Liver (tissue), 8 donors: ENCODE measurements at regions not wholly inside any gene's neighbourhood (a gene's known extent, or its start where the extent isn't known, plus 50 kb on each side); places are given as distances from the start of the nearest gene placed in this dataset.

Source experiments
- DNase-seq: peaks from one replicate; pipeline ENCODE4 v3.0.0-alpha.2; 2017; ENCODE audit warnings: low spot score
- H3K27ac ChIP-seq, 2 donors: one replicate each; pipeline ENCODE4 v1.7.0; 2013; ENCODE audit warnings: inconsistent platforms in 2 of 2, low read length in 2 of 2, control low read depth in 1 of 2, low read depth in 1 of 2, mild to moderate bottlenecking in 1 of 2
- H3K27me3 ChIP-seq, 4 donors: one replicate each; pipeline versions ENCODE4 v1.6.1 to v1.7.0; 2013; ENCODE audit warnings: low read length in 3 of 4, inconsistent platforms in 1 of 4, mild to moderate bottlenecking in 1 of 4, moderate library complexity in 1 of 4; ENCODE audit not compliant: control insufficient read depth in 4 of 4, insufficient read depth in 4 of 4
- H3K36me3 ChIP-seq, 4 donors: one replicate each; pipeline versions ENCODE4 v1.6.1 to v1.7.0; 2013; ENCODE audit warnings: low read length in 3 of 4, mild to moderate bottlenecking in 3 of 4, low read depth in 1 of 4, moderate library complexity in 1 of 4; ENCODE audit not compliant: control insufficient read depth in 4 of 4, insufficient read depth in 3 of 4
- H3K4me1 ChIP-seq, 4 donors: one replicate each; pipeline versions ENCODE4 v1.6.1 to v1.7.0; 2013; ENCODE audit warnings: low read length in 3 of 4, mild to moderate bottlenecking in 3 of 4, moderate library complexity in 1 of 4; ENCODE audit not compliant: control insufficient read depth in 4 of 4, insufficient read depth in 4 of 4
- H3K4me3 ChIP-seq, 3 donors: one replicate each; pipeline versions ENCODE4 v1.6.1 to v1.7.0; 2013; ENCODE audit warnings: low read length in 3 of 3, control low read depth in 1 of 3, low read depth in 1 of 3, mild to moderate bottlenecking in 1 of 3
- H3K9ac ChIP-seq, 2 donors: one replicate each; pipeline ENCODE4 v1.7.0; 2013; ENCODE audit warnings: low read length in 2 of 2, mild to moderate bottlenecking in 2 of 2, moderate library complexity in 2 of 2, control low read depth in 1 of 2, low read depth in 1 of 2
- H3K9me3 ChIP-seq, 4 donors: one replicate each; pipeline versions ENCODE4 v1.6.1 to v1.7.0; 2013; ENCODE audit warnings: low read length in 3 of 4; ENCODE audit not compliant: control insufficient read depth in 4 of 4
- ATF3 ChIP-seq: IDR thresholded peaks from 2 replicates; pipeline ENCODE4 v1.6.1; 2016; ENCODE audit warnings: antibody characterized with exemption
- CTCF ChIP-seq: fragments of 150-350 bp; IDR thresholded peaks from 2 replicates; pipeline ENCODE4 v1.5.1; 2017; ENCODE audit warnings: improper control_type of control experiment, low read depth, low read length; ENCODE audit not compliant: missing input control
- EGR1 ChIP-seq, 2 donors: IDR thresholded peaks; 2 replicates each; pipeline ENCODE4 v1.6.1; 2016 to 2018; ENCODE audit warnings: antibody characterized with exemption in 2 of 2, low read depth in 2 of 2
- FOXA1 ChIP-seq: IDR thresholded peaks from 2 replicates; pipeline ENCODE4 v1.6.1; 2016; ENCODE audit warnings: antibody characterized with exemption
- GABPA ChIP-seq, 2 donors: IDR thresholded peaks in 1 of 2; conservative IDR thresholded peaks in 1 of 2; 2 replicates each; pipeline ENCODE4 v1.6.1; 2016; ENCODE audit warnings: antibody characterized with exemption in 2 of 2, mild to moderate bottlenecking in 1 of 2, moderate library complexity in 1 of 2
- HNF4A ChIP-seq, 2 donors: conservative IDR thresholded peaks; 2 replicates each; pipeline ENCODE4 v1.6.1; 2016; ENCODE audit warnings: antibody characterized with exemption in 2 of 2, mild to moderate bottlenecking in 2 of 2
- NR2F2 ChIP-seq: IDR thresholded peaks from 2 replicates; pipeline ENCODE4 v1.6.1; 2016; ENCODE audit warnings: antibody characterized with exemption
- RAD21 ChIP-seq, 2 donors: IDR thresholded peaks; 2 replicates each; pipeline ENCODE4 v1.6.1; 2016; ENCODE audit warnings: antibody characterized with exemption in 2 of 2, mild to moderate bottlenecking in 2 of 2
- REST ChIP-seq: IDR thresholded peaks from 2 replicates; pipeline ENCODE4 v1.6.1; 2016; ENCODE audit warnings: antibody characterized with exemption, mild to moderate bottlenecking
- SP1 ChIP-seq: IDR thresholded peaks from 2 replicates; pipeline ENCODE4 v1.6.1; 2018; ENCODE audit warnings: antibody characterized with exemption, mild to moderate bottlenecking
- TAF1 ChIP-seq: conservative IDR thresholded peaks from 2 replicates; pipeline ENCODE4 v1.6.1; 2016; ENCODE audit warnings: antibody characterized with exemption, mild to moderate bottlenecking
- YY1 ChIP-seq: IDR thresholded peaks from 2 replicates; pipeline ENCODE4 v1.6.1; 2016; ENCODE audit warnings: antibody characterized with exemption, mild to moderate bottlenecking
- WGBS: extraction: QIAGEN DNeasy Blood & Tissue Kit; methylation state at CpG from one replicate; pipeline ENCODE4 v1.1.7; 2013; 5-methylcytosine and 5-hydroxymethylcytosine counted together
- TF ChIP-seq, protein P1 (sequence below): IDR thresholded peaks from 2 replicates; pipeline ENCODE4 v1.6.1; 2016; ENCODE audit warnings: antibody characterized with exemption
- TF ChIP-seq, protein P2 (sequence below): IDR thresholded peaks from 2 replicates; pipeline ENCODE4 v1.6.1; 2016; ENCODE audit warnings: antibody characterized with exemption
- donor health status: healthy.
- donor health status: healthy.
- donor health status: healthy.
- donor health status: healthy.
- donor health status: healthy.

DNA sequence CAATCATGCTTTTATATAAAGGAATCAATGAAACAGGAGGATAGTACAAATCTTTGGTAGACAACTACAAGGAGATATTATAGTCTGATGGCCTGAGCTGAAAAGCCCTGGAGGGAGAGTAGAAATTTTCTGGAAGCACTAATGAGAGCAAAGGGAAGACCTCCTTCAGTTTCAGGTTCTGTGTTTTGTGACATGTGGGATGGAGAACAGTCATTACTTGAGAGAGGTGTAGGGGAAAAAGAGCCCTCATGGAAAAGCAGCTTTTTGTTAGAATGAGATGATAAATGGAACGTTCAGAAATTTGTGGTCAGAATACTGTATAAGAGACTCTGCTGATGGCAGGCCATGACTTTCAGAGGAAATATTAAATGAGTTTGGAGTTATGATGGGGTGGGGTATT is 360.6 kb upstream of the MEF2C start:
- no peak overlapping the region for H3K27ac ChIP-seq
- 68% methylated on average over 1 of the region's 1 CpG for WGBS
- no peak overlapping the region for H3K9ac ChIP-seq
- no peak overlapping the region for H3K4me3 ChIP-seq
- peaks cover 0 to 2% (median 0%) of the 10 kb centered on the region in 4 donors for H3K27me3 ChIP-seq
- no peak for DNase-seq
- no peaks in the 10 kb centered on the region for H3K4me1 ChIP-seq
- H3K9me3 ChIP-seq, result no peaks in the 10 kb centered on the region
- H3K36me3 ChIP-seq, result no peaks in the 10 kb centered on the region
- TF ChIP-seq, protein P1, sequence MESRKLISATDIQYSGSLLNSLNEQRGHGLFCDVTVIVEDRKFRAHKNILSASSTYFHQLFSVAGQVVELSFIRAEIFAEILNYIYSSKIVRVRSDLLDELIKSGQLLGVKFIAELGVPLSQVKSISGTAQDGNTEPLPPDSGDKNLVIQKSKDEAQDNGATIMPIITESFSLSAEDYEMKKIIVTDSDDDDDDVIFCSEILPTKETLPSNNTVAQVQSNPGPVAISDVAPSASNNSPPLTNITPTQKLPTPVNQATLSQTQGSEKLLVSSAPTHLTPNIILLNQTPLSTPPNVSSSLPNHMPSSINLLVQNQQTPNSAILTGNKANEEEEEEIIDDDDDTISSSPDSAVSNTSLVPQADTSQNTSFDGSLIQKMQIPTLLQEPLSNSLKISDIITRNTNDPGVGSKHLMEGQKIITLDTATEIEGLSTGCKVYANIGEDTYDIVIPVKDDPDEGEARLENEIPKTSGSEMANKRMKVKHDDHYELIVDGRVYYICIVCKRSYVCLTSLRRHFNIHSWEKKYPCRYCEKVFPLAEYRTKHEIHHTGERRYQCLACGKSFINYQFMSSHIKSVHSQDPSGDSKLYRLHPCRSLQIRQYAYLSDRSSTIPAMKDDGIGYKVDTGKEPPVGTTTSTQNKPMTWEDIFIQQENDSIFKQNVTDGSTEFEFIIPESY, result no peak
- no peak for TF ChIP-seq RAD21 (IDR thresholded peaks at IDR 0.05)
- no peak for TF ChIP-seq FOXA1
- no peak for TF ChIP-seq SP1
- no peak for TF ChIP-seq EGR1 (IDR thresholded peaks at IDR 0.05; ENCODE audit: low read depth in 2 of 2)

DNA sequence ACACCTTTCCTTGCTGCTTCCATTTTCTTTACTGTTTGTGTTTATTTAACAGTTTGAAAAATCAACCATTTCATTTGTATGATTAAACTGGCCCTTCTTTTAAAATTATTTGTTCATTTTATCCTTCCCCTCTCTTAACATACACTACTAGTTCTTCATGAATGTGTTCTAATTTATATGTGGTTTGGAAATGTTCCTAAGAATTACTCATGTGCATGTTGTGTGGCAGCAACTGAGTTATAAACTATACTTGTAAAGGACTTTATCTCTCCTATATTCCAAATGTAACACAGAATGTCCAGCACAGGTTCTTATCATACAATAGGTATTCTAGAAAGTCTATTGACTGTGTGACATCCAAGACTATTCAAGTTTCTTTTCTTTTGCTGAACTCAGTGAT is 358.2 kb upstream of the MEF2C start:
- H3K4me3 ChIP-seq, result no peak overlapping the region
- no peak overlapping the region for H3K9ac ChIP-seq
- no peaks in the 10 kb centered on the region for H3K4me1 ChIP-seq
- H3K9me3 ChIP-seq, result no peaks in the 10 kb centered on the region
- DNase-seq, result no peak
- no peaks in the 10 kb centered on the region for H3K36me3 ChIP-seq
- TF ChIP-seq RAD21 (IDR thresholded peaks at IDR 0.05), result no peak
- peaks cover 0 to 2% (median 0%) of the 10 kb centered on the region in 4 donors for H3K27me3 ChIP-seq
- H3K27ac ChIP-seq, result no peak overlapping the region

DNA sequence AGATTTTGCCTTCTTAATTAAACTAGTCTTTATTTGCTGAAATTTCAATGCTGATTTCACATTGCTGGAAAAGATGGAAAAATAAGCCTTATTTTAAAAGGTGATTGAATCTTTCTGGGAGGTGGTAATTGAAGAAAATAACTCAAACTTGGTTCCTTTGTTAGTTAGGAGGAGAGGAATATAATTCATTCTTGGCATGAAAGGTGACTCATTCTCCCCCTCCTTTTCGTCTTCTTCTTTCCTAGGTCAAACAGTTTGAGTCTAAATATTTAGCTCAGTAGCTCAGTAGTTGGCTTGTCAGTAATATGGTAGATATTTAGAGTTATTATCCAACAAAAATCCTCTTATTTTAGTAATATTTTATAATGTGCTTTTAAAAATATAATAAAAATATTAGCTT is 353.9 kb upstream of the MEF2C start:
- TF ChIP-seq NR2F2, result no peak
- TF ChIP-seq FOXA1, result no peak
- no peak for TF ChIP-seq CTCF
- TF ChIP-seq YY1, result no peak
- TF ChIP-seq GABPA (IDR thresholded peaks at IDR 0.05 in 1 of 2, conservative IDR thresholded peaks at IDR 0.05 in 1 of 2), result no peak
- no peak for TF ChIP-seq TAF1
- no peak for TF ChIP-seq HNF4A (conservative IDR thresholded peaks at IDR 0.05)
- no peak for DNase-seq
- H3K36me3 ChIP-seq, result no peaks in the 10 kb centered on the region
- H3K27ac ChIP-seq, result no peak overlapping the region
- H3K9ac ChIP-seq, result no peak overlapping the region
- no peak overlapping the region for H3K4me3 ChIP-seq
- peaks cover 0 to 6% (median 0%) of the 10 kb centered on the region in 4 donors for H3K4me1 ChIP-seq
- no peaks in the 10 kb centered on the region for H3K9me3 ChIP-seq
- no peaks in the 10 kb centered on the region for H3K27me3 ChIP-seq
- WGBS, result 94% methylated on average over 1 of the region's 1 CpG

DNA sequence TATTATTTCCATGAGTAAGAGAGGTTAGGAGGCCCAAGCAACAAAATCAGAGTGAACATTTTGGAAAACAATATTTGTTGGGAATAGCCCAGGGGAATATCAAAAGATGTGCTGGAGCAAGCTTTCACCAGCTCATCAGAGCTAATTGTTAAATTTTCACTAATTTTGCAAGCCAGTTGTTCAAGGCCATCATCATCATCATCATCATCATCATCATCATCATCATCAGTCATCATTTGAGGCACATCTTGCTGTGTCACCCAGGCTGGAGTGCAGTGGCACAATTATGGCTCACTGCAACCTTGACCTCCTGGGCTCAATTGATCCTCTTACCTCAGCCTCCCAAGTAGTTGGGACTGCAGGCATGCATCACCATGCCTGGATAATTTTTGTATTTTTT is 350.5 kb upstream of the MEF2C start:
- H3K9me3 ChIP-seq, result no peaks in the 10 kb centered on the region
- H3K9ac ChIP-seq, result no peak overlapping the region
- H3K4me1 ChIP-seq, result peaks cover 0 to 6% (median 0%) of the 10 kb centered on the region in 4 donors
- H3K27ac ChIP-seq, result no peak overlapping the region
- H3K36me3 ChIP-seq, result no peaks in the 10 kb centered on the region
- no peaks in the 10 kb centered on the region for H3K27me3 ChIP-seq
- DNase-seq, result no peak
- H3K4me3 ChIP-seq, result no peak overlapping the region
- TF ChIP-seq ATF3 (no peak), FOXA1 (no peak), RAD21 (IDR thresholded peaks at IDR 0.05) (no peak), SP1 (no peak), NR2F2 (no peak), REST (no peak), TAF1 (no peak), EGR1 (IDR thresholded peaks at IDR 0.05; ENCODE audit: low read depth in 2 of 2) (no peak)
- TF ChIP-seq, protein P2, sequence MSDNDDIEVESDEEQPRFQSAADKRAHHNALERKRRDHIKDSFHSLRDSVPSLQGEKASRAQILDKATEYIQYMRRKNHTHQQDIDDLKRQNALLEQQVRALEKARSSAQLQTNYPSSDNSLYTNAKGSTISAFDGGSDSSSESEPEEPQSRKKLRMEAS, result no peak
